RWPE1 (cell line): ENCODE measurements at regions not wholly inside any gene's neighbourhood (a gene's known extent, or its start where the extent isn't known, plus 50 kb on each side); places are given as distances from the start of the nearest gene placed in this dataset.

Source experiments
- CTCF ChIA-PET: fragments of 350-600 bp; sonication (Branson Sonifier 250); formaldehyde crosslinking; extraction: SDS; loops from one replicate; lab custom pipeline; 2021; lab: Yijun Ruan, JAX
- POLR2A ChIA-PET: fragments of 400-600 bp; formaldehyde crosslinking; extraction: SDS; loops from one replicate; lab custom pipeline; 2020; ENCODE audit warnings: antibody characterized with exemption; ENCODE audit not compliant: low non-redundant PET; lab: Yijun Ruan, JAX
- DNase-seq: peaks from one replicate; pipeline ENCODE4 v3.0.0; 2012; ENCODE audit warnings: low spot score
- H3K27ac ChIP-seq: fragments of 450-650 bp; 2 replicates; pipeline ENCODE4 v1.5.1; 2017
- TF ChIP-seq, protein P1 (sequence below): fragments of 450-650 bp; conservative IDR thresholded peaks from 2 replicates; pipeline ENCODE4 v1.5.1; 2017; ENCODE audit warnings: low read depth, mild to moderate bottlenecking

DNA sequence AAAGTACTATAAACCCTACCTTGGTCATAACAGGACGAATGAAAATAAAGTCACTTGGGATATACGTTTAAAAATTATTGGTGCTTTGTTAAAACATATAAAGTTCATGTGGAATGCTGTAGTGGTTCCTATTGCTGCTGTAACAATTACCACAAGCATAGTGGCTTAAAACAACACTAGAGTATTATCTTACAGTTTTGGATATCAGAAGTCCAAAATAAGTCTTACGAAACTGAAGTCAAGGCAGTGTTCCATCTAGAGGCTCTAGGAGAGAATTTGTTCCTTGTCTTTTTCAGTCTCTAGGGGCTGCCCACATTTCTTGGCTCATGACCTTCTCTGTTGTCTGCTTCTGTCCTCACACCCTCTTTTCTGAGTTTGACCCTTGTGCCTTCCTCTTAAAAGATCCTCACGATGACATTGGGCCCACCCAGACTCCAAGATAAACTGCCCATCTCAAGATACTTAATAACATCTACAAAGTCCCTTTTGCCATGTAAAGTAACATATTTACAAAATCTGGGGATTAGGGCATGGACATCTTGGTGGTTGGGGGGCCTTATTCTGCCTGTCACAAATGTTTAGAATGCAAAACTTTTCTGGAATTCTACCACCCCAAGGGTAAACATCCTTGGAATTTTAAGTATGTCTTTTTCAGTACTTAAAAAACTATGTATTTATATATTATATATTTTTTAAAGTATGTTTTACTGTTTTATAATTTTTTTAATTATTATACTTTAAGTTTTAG lies 178.1 kb downstream of the ETNK1 start:
- ChIA-PET POLR2A (no interaction called here), CTCF (interaction anchor here (0.5 kb wide), 1 partner anchor 21 kb away, joined by 3 read pairs; no protein-coding TSS in a partner anchor)
- no peak for DNase-seq
- H3K27ac ChIP-seq = no peak overlapping the region
- TF ChIP-seq, protein P1, sequence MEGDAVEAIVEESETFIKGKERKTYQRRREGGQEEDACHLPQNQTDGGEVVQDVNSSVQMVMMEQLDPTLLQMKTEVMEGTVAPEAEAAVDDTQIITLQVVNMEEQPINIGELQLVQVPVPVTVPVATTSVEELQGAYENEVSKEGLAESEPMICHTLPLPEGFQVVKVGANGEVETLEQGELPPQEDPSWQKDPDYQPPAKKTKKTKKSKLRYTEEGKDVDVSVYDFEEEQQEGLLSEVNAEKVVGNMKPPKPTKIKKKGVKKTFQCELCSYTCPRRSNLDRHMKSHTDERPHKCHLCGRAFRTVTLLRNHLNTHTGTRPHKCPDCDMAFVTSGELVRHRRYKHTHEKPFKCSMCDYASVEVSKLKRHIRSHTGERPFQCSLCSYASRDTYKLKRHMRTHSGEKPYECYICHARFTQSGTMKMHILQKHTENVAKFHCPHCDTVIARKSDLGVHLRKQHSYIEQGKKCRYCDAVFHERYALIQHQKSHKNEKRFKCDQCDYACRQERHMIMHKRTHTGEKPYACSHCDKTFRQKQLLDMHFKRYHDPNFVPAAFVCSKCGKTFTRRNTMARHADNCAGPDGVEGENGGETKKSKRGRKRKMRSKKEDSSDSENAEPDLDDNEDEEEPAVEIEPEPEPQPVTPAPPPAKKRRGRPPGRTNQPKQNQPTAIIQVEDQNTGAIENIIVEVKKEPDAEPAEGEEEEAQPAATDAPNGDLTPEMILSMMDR = no peak

- ChIA-PET POLR2A (no interaction called here), CTCF (no interaction called here)
- TF ChIP-seq, protein P1 = no peak
- DNase-seq = no peak
- H3K27ac ChIP-seq = no peak overlapping the region
Observed at GRCh38 chr12:22803725-22804124, 178.8 kb downstream of the ETNK1 start.

GRCh38 chr12:22808860-22809259 lies 183.9 kb downstream of the ETNK1 start:
- ChIA-PET POLR2A (no interaction called here), CTCF (no interaction called here)
- DNase-seq = no peak
- no peak overlapping the region for H3K27ac ChIP-seq
- TF ChIP-seq, protein P1 = no peak

GRCh38 chr12:22810036-22810435 lies 185.1 kb downstream of the ETNK1 start:
- no peak overlapping the region for H3K27ac ChIP-seq
- CTCF ChIA-PET = no interaction called here
- POLR2A ChIA-PET = no interaction called here
- TF ChIP-seq, protein P1 = no peak
- no peak for DNase-seq

GRCh38 chr12:22812531-22812930 lies 187.6 kb downstream of the ETNK1 start:
- CTCF ChIA-PET = no interaction called here
- no peak overlapping the region for H3K27ac ChIP-seq
- no peak for DNase-seq
- TF ChIP-seq, protein P1 = no peak
- POLR2A ChIA-PET = no interaction called here

DNA sequence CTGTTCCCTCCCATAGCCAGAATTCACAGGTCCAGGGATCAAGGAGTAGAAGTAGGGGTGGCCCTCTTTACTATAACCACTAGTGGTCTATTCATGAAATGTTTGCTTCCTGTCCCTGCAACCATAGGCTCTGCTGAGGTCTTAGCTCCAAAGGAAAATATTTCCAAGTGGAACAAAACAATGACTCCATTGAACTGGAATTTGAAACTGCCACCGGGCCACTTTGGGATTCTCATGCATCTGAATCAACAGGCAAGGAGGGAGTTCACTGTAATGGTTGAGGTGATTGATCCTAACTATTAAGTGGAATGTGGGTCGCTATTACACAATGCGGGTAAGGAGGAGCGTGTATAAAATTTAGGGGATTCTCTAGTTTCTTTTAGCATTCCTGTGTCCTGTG lies 197.0 kb downstream of the ETNK1 start:
- no peak overlapping the region for H3K27ac ChIP-seq
- ChIA-PET CTCF (interaction anchor here (0.6 kb wide), 1 partner anchor 1259 kb away, joined by 3 read pairs; no protein-coding TSS in a partner anchor), POLR2A (no interaction called here)
- TF ChIP-seq, protein P1 = no peak
- DNase-seq = no peak
